DND-41 (cell line): ENCODE measurements at regions not wholly inside any gene's neighbourhood (a gene's known extent, or its start where the extent isn't known, plus 50 kb on each side); places are given as distances from the start of the nearest gene placed in this dataset.

ENCODE experiments used
- EZH2 ChIP-seq: IDR thresholded peaks from 3 replicates; pipeline ENCODE4 v1.6.1; 2012; ENCODE audit warnings: borderline replicate concordance, low read depth, mild to moderate bottlenecking, moderate library complexity, low read length, inconsistent platforms; ENCODE audit not compliant: severe bottlenecking
- TF ChIP-seq, protein P1 (sequence below): IDR thresholded peaks from 2 replicates; pipeline ENCODE4 v1.5.1; 2012; ENCODE audit warnings: borderline replicate concordance, low read length, moderate library complexity, mild to moderate bottlenecking; ENCODE audit not compliant: poor library complexity, severe bottlenecking; ENCODE audit errors: extremely low read depth

DNA sequence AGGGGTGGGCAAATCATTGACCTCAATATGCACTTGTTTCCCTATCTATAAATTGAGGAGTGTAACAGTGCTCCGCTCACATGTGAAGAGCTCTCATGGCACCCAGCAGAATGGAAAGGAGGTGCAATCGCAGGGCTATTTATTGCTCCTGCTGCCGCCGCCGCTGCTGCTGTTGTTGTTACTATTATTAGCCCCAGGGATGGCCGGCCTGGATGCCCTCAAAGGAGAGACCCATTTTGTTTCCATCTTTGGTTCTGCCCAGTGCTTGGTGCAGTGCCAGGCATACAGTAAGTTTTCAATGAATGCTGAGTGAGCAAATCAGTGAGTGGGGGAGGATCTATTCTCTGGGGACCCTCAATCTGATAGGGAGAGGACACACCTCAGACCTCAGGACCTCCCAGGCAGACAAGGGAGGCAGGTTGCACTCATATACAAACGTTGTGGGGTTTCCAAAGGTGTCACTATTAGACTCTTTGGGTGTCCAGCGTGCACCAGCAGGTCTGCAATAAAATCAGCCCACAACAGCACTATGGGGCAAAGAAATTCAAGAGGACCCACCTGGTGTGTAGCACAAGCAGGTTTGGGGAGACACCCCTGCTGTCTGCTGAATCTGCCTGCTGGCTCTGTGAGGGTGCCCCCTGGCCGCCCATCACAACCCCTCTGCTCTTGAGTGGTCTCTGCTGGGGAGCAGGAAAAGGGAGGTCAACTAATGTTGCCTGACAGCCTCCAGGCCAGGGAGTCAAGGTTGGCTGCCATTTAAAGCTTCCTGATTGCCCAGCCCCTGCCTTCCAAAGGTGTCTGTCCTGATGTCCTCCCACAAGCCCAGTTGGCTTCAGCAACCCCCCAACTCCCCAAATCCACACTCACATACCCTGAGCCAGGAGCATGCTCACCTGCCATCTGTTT lies 136.3 kb downstream of the ACTL8 start:
- TF ChIP-seq, protein P1, sequence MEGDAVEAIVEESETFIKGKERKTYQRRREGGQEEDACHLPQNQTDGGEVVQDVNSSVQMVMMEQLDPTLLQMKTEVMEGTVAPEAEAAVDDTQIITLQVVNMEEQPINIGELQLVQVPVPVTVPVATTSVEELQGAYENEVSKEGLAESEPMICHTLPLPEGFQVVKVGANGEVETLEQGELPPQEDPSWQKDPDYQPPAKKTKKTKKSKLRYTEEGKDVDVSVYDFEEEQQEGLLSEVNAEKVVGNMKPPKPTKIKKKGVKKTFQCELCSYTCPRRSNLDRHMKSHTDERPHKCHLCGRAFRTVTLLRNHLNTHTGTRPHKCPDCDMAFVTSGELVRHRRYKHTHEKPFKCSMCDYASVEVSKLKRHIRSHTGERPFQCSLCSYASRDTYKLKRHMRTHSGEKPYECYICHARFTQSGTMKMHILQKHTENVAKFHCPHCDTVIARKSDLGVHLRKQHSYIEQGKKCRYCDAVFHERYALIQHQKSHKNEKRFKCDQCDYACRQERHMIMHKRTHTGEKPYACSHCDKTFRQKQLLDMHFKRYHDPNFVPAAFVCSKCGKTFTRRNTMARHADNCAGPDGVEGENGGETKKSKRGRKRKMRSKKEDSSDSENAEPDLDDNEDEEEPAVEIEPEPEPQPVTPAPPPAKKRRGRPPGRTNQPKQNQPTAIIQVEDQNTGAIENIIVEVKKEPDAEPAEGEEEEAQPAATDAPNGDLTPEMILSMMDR: no peak
- no peak for TF ChIP-seq EZH2
